OCI-LY1 (cell line): ENCODE measurements at regions not wholly inside any gene's neighbourhood (a gene's known extent, or its start where the extent isn't known, plus 50 kb on each side); places are given as distances from the start of the nearest gene placed in this dataset.

Source experiments
- H2AFZ ChIP-seq: fragments of 200-600 bp; sonication (generic), shearing (Covaris generic); 2 replicates; pipeline ENCODE4 v1.6.0; 2014; ENCODE audit warnings: antibody characterized with exemption, mild to moderate bottlenecking, low read length
- H3F3A ChIP-seq: fragments of 200-600 bp; sonication (generic), shearing (Covaris generic); 2 replicates; pipeline ENCODE4 v1.6.0; 2014; ENCODE audit warnings: mild to moderate bottlenecking, antibody characterized with exemption, low read length, moderate library complexity; ENCODE audit not compliant: insufficient read depth
- H3K27ac ChIP-seq: fragments of 200-600 bp; sonication (generic); 2 replicates; pipeline ENCODE4 v1.5.1; 2014; ENCODE audit warnings: low read length, mixed run types, mild to moderate bottlenecking, low read depth; ENCODE audit not compliant: poor library complexity, severe bottlenecking
- H3K27me3 ChIP-seq: fragments of 200-600 bp; sonication (generic); 2 replicates; pipeline ENCODE4 v1.6.0; 2014; ENCODE audit warnings: antibody characterized with exemption, mild to moderate bottlenecking, low read length, moderate library complexity; ENCODE audit not compliant: insufficient read depth
- H3K36me3 ChIP-seq: fragments of 200-600 bp; sonication (generic); 2 replicates; pipeline ENCODE4 v1.6.1; 2014; ENCODE audit warnings: mild to moderate bottlenecking, antibody characterized with exemption, low read length, moderate library complexity, mixed read lengths; ENCODE audit not compliant: insufficient read depth
- H3K4me1 ChIP-seq: fragments of 200-600 bp; sonication (generic); 2 replicates; pipeline ENCODE4 v1.5.1; 2014; ENCODE audit warnings: mild to moderate bottlenecking, low read length, moderate library complexity; ENCODE audit not compliant: insufficient read depth, severe bottlenecking
- H3K4me2 ChIP-seq: fragments of 200-600 bp; sonication (generic), shearing (Covaris generic); 2 replicates; pipeline ENCODE4 v1.6.1; 2014; ENCODE audit warnings: low read length
- H3K4me3 ChIP-seq: fragments of 200-600 bp; sonication (generic); 2 replicates; pipeline ENCODE4 v1.5.1; 2014; ENCODE audit warnings: low read length, low read depth, mild to moderate bottlenecking, mixed read lengths; ENCODE audit not compliant: poor library complexity, severe bottlenecking
- H3K79me2 ChIP-seq: fragments of 200-600 bp; shearing (Covaris generic); 2 replicates; pipeline ENCODE4 v1.6.1; 2016; ENCODE audit warnings: mixed run types, low read length, mixed read lengths; ENCODE audit not compliant: insufficient read depth
- H3K9ac ChIP-seq: fragments of 200-600 bp; sonication (generic), shearing (Covaris generic); 2 replicates; pipeline ENCODE4 v1.6.1; 2014; ENCODE audit warnings: mild to moderate bottlenecking, low read length, mixed read lengths
- H3K9me2 ChIP-seq: fragments of 200-600 bp; sonication (generic), shearing (Covaris generic); 2 replicates; pipeline ENCODE4 v1.6.1; 2014; ENCODE audit warnings: low read depth, mild to moderate bottlenecking, low read length, mixed read lengths
- H3K9me3 ChIP-seq: fragments of 200-600 bp; shearing (Covaris generic); 2 replicates; pipeline ENCODE4 v1.6.1; 2014; ENCODE audit warnings: low read length, mixed read lengths
- H4K20me1 ChIP-seq: fragments of 200-600 bp; sonication (generic), shearing (Covaris generic); 2 replicates; pipeline ENCODE4 v1.6.0; 2016; ENCODE audit warnings: mild to moderate bottlenecking, low read length; ENCODE audit not compliant: insufficient read depth
- EZH2 ChIP-seq: fragments of 200-600 bp; sonication (generic), shearing (Covaris generic); IDR thresholded peaks from 2 replicates; pipeline ENCODE4 v1.8.0; 2017; ENCODE audit warnings: borderline replicate concordance, mixed run types, mild to moderate bottlenecking, antibody characterized with exemption, low read length, moderate library complexity, mixed read lengths
- TF ChIP-seq, protein P1 (sequence below): fragments of 200-600 bp; sonication (generic), shearing (Covaris generic); IDR thresholded peaks from 2 replicates; pipeline ENCODE4 v1.5.1; 2017; ENCODE audit warnings: mild to moderate bottlenecking, antibody characterized with exemption, low read length, moderate library complexity, mixed read lengths

DNA sequence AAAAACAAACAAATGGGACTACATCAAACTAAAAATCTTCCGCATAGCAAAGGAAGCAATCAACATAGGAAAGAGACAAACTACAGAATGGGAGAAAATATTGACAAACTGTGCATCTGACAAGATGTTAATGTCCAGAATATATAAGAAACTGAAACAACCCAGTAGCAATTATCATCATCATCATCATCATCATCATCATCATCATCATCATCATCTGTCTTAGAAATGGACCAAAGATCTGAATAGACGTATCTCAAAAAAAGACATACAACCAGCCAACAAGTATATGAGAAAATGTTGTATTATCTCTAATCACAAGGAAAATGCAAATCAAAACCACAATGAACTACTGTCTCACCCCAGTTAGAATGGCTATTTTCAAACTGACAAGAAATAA is 173.9 kb downstream of the PRR20E start:
- no peaks in the 10 kb centered on the region for H3K4me1 ChIP-seq
- H4K20me1 ChIP-seq = no peaks in the 10 kb centered on the region
- no peaks in the 10 kb centered on the region for H3K9me3 ChIP-seq
- no peak overlapping the region for H3K27ac ChIP-seq
- H3K36me3 ChIP-seq = no peaks in the 10 kb centered on the region
- TF ChIP-seq EZH2 = no peak
- TF ChIP-seq, protein P1, sequence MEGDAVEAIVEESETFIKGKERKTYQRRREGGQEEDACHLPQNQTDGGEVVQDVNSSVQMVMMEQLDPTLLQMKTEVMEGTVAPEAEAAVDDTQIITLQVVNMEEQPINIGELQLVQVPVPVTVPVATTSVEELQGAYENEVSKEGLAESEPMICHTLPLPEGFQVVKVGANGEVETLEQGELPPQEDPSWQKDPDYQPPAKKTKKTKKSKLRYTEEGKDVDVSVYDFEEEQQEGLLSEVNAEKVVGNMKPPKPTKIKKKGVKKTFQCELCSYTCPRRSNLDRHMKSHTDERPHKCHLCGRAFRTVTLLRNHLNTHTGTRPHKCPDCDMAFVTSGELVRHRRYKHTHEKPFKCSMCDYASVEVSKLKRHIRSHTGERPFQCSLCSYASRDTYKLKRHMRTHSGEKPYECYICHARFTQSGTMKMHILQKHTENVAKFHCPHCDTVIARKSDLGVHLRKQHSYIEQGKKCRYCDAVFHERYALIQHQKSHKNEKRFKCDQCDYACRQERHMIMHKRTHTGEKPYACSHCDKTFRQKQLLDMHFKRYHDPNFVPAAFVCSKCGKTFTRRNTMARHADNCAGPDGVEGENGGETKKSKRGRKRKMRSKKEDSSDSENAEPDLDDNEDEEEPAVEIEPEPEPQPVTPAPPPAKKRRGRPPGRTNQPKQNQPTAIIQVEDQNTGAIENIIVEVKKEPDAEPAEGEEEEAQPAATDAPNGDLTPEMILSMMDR = no peak
- H3K4me2 ChIP-seq = no peak overlapping the region
- no peaks in the 10 kb centered on the region for H3K27me3 ChIP-seq
- no peak overlapping the region for H3K4me3 ChIP-seq
- no peaks in the 10 kb centered on the region for H3K79me2 ChIP-seq
- H3K9ac ChIP-seq = no peak overlapping the region
- H3F3A ChIP-seq = no peaks in the 10 kb centered on the region
- H2AFZ ChIP-seq = no peak overlapping the region
- H3K9me2 ChIP-seq = no peaks in the 10 kb centered on the region

DNA sequence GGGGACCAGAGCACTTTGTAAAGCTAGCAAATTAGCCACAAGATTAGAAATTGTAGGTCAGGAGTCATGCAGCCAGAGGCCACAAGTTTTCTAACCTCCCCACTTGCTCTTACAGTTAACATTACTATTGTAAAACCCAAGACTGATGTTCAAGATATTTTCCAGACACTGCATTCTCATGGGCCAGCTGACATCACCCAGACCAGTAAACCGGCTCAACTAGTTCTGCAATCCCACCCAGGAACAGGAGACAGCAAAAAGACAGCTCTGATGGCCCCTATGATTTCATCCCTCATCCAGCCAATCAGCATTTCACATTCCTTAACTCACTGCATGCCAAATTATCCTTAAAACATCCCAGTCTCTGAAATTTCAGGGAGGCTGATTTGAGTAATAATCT is 178.5 kb downstream of the PRR20E start:
- Histone ChIP-seq H3K9me2 (no peaks in the 10 kb centered on the region), H3F3A (no peaks in the 10 kb centered on the region), H2AFZ (no peak overlapping the region), H3K4me1 (no peaks in the 10 kb centered on the region), H3K36me3 (no peaks in the 10 kb centered on the region), H3K9me3 (no peaks in the 10 kb centered on the region), H3K79me2 (no peaks in the 10 kb centered on the region), H3K27me3 (no peaks in the 10 kb centered on the region), H3K27ac (no peak overlapping the region), H3K4me3 (no peak overlapping the region), H3K4me2 (no peak overlapping the region), H3K9ac (no peak overlapping the region), H4K20me1 (no peaks in the 10 kb centered on the region)
- TF ChIP-seq EZH2 = no peak
- TF ChIP-seq, protein P1 = no peak

DNA sequence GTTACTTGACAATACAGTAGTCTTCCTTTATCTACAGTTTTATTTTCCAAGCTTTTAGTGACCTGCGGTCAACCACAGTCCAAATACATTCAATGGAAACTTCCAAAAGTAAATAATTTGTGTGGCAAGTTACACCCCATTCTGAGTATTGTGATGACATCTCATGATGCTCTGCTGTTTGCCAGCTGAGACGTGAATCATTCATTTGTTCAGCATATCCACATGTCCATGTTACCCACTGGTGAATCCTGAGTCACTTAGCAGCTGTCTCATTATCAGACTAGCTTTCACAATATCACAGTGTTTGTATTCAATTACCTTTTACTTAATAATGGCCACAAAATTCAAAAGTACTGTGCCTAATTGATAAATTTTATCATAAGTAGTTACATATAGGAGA is 179.8 kb downstream of the PRR20E start:
- Histone ChIP-seq H3F3A (no peaks in the 10 kb centered on the region), H3K4me3 (no peak overlapping the region), H2AFZ (no peak overlapping the region), H3K79me2 (no peaks in the 10 kb centered on the region), H3K27me3 (no peaks in the 10 kb centered on the region), H3K9ac (no peak overlapping the region), H3K27ac (no peak overlapping the region), H3K4me2 (no peak overlapping the region), H3K36me3 (no peaks in the 10 kb centered on the region), H4K20me1 (no peaks in the 10 kb centered on the region), H3K4me1 (no peaks in the 10 kb centered on the region), H3K9me2 (no peaks in the 10 kb centered on the region), H3K9me3 (no peaks in the 10 kb centered on the region)
- TF ChIP-seq EZH2 = no peak
- TF ChIP-seq, protein P1 = no peak
